H9 (cell line): ENCODE measurements at regions not wholly inside any gene's neighbourhood (a gene's known extent, or its start where the extent isn't known, plus 50 kb on each side); places are given as distances from the start of the nearest gene placed in this dataset.

Source experiments
- DNase-seq: peaks from one replicate; pipeline ENCODE4 v3.0.0-alpha.2; 2017
- H2AFZ ChIP-seq: one replicate; pipeline ENCODE4 v1.6.1; 2013; ENCODE audit warnings: mild to moderate bottlenecking, low read length, control low read depth, moderate library complexity
- H2AK5ac ChIP-seq: 2 replicates; pipeline ENCODE4 v1.6.1; 2013; ENCODE audit warnings: low read length, control low read depth, mixed read lengths; ENCODE audit not compliant: insufficient read length
- H2BK120ac ChIP-seq: one replicate; pipeline ENCODE4 v1.6.1; 2013; ENCODE audit warnings: low read depth, mild to moderate bottlenecking, low read length, control low read depth, inconsistent platforms; ENCODE audit not compliant: poor library complexity, severe bottlenecking
- H2BK12ac ChIP-seq: 2 replicates; pipeline ENCODE4 v1.6.1; 2013; ENCODE audit warnings: low read length, control low read depth, mixed read lengths, low read depth; ENCODE audit not compliant: insufficient read length
- H2BK15ac ChIP-seq: 2 replicates; pipeline ENCODE4 v1.6.1; 2013; ENCODE audit warnings: low read depth, low read length, control low read depth
- H2BK20ac ChIP-seq: one replicate; pipeline ENCODE4 v1.6.1; 2013; ENCODE audit warnings: low read depth, mild to moderate bottlenecking, low read length, control low read depth, inconsistent platforms; ENCODE audit not compliant: poor library complexity, severe bottlenecking
- H2BK5ac ChIP-seq: 2 replicates; pipeline ENCODE4 v1.6.1; 2013; ENCODE audit warnings: low read length, control low read depth, mixed read lengths; ENCODE audit not compliant: insufficient read length
- H3K14ac ChIP-seq: 2 replicates; pipeline ENCODE4 v1.6.1; 2013; ENCODE audit warnings: low read length, control low read depth; ENCODE audit not compliant: insufficient read depth
- H3K18ac ChIP-seq: 2 replicates; pipeline ENCODE4 v1.6.1; 2013; ENCODE audit warnings: low read depth, mild to moderate bottlenecking, mixed read lengths, low read length, control low read depth; ENCODE audit not compliant: insufficient read length
- H3K23ac ChIP-seq: 2 replicates; pipeline ENCODE4 v1.6.1; 2013; ENCODE audit warnings: low read length, control low read depth, mixed read lengths, low read depth; ENCODE audit not compliant: insufficient read length
- H3K23me2 ChIP-seq: 2 replicates; pipeline ENCODE4 v1.6.1; 2013; ENCODE audit warnings: low read depth, mild to moderate bottlenecking, mixed read lengths, low read length, control low read depth; ENCODE audit not compliant: insufficient read length, poor library complexity, severe bottlenecking
- H3K27ac ChIP-seq: 2 replicates; pipeline ENCODE4 v1.5.1; 2013; ENCODE audit warnings: low read length, control low read depth, mixed read lengths, low read depth; ENCODE audit not compliant: insufficient read length
- H3K27me3 ChIP-seq: 2 replicates; pipeline ENCODE4 v1.6.1; 2013; ENCODE audit warnings: low read length, control low read depth, inconsistent platforms; ENCODE audit not compliant: insufficient read depth
- H3K4ac ChIP-seq: 2 replicates; pipeline ENCODE4 v1.6.1; 2013; ENCODE audit warnings: low read depth, mild to moderate bottlenecking, control low read depth, inconsistent platforms, low read length, moderate library complexity
- H3K4me1 ChIP-seq: 2 replicates; pipeline ENCODE4 v1.6.1; 2013; ENCODE audit warnings: low read length, control low read depth, inconsistent platforms; ENCODE audit not compliant: insufficient read depth
- H3K4me2 ChIP-seq: 2 replicates; pipeline ENCODE4 v1.6.1; 2013; ENCODE audit warnings: low read length, control low read depth, mixed read lengths; ENCODE audit not compliant: insufficient read length, insufficient read depth
- H3K56ac ChIP-seq: 2 replicates; pipeline ENCODE4 v1.6.1; 2013; ENCODE audit warnings: low read depth, mild to moderate bottlenecking, mixed read lengths, low read length, control low read depth; ENCODE audit not compliant: insufficient read length
- H3K79me1 ChIP-seq: 2 replicates; pipeline ENCODE4 v1.6.1; 2013; ENCODE audit warnings: low read depth, mild to moderate bottlenecking, moderate library complexity, low read length, control low read depth, inconsistent platforms; ENCODE audit not compliant: insufficient read depth, poor library complexity, severe bottlenecking
- H3K79me2 ChIP-seq: 2 replicates; pipeline ENCODE4 v1.6.1; 2013; ENCODE audit warnings: low read length, control low read depth, inconsistent platforms; ENCODE audit not compliant: insufficient read depth
- H3K9ac ChIP-seq: 2 replicates; pipeline ENCODE4 v1.6.1; 2013; ENCODE audit warnings: low read length, control low read depth, mixed read lengths; ENCODE audit not compliant: insufficient read length; ENCODE audit errors: extremely low read depth
- H3K9me3 ChIP-seq: one replicate; pipeline ENCODE4 v1.6.1; 2013; ENCODE audit warnings: low read depth, low read length, inconsistent platforms; ENCODE audit not compliant: control insufficient read depth
- H3T11ph ChIP-seq: one replicate; pipeline ENCODE4 v1.6.1; 2013; ENCODE audit warnings: mild to moderate bottlenecking, low read length, control low read depth, inconsistent platforms
- H4K20me1 ChIP-seq: one replicate; pipeline ENCODE4 v1.6.1; 2013; ENCODE audit not compliant: control insufficient read depth, insufficient read length, insufficient read depth
- H4K5ac ChIP-seq: 2 replicates; pipeline ENCODE4 v1.6.1; 2013; ENCODE audit warnings: low read depth, mild to moderate bottlenecking, mixed read lengths, low read length, control low read depth; ENCODE audit not compliant: insufficient read length
- H4K8ac ChIP-seq: replicated peaks from 2 replicates; pipeline ENCODE4 v1.6.1; 2013; ENCODE audit warnings: low read length, control low read depth, mixed read lengths, low read depth; ENCODE audit not compliant: insufficient read length
- H4K91ac ChIP-seq: 2 replicates; pipeline ENCODE4 v1.6.1; 2013; ENCODE audit warnings: low read depth, mild to moderate bottlenecking, moderate library complexity, mixed read lengths, low read length, control low read depth; ENCODE audit not compliant: insufficient read length
- H3K27ac Mint-ChIP-seq, 3 experiments: 2 replicates in 2 of 3; 3 replicates in 1 of 3; pipeline ENCODE4 v1.8.0; 2020 to 2021; ENCODE audit warnings: mixed read lengths in 3 of 3, mild to moderate bottlenecking in 1 of 3, moderate library complexity in 1 of 3
- H3K27me3 Mint-ChIP-seq: 2 replicates; pipeline ENCODE4 v1.8.0; 2021; ENCODE audit warnings: low read depth, mild to moderate bottlenecking, moderate library complexity, mixed read lengths
- H3K36me3 Mint-ChIP-seq, 3 experiments: 2 replicates in 2 of 3; 3 replicates in 1 of 3; pipeline ENCODE4 v1.8.0; 2020 to 2021; ENCODE audit warnings: low read depth in 3 of 3, mixed read lengths in 3 of 3; ENCODE audit not compliant: insufficient read depth in 1 of 3
- H3K4me1 Mint-ChIP-seq, 2 experiments: 2 replicates each; pipeline ENCODE4 v1.8.0; 2020; ENCODE audit warnings: mixed read lengths in 2 of 2
- H3K4me3 Mint-ChIP-seq, 2 experiments: 2 replicates in 1 of 2; 3 replicates in 1 of 2; pipeline ENCODE4 v1.8.0; 2020 to 2021; ENCODE audit warnings: mild to moderate bottlenecking in 2 of 2, mixed read lengths in 2 of 2, moderate library complexity in 1 of 2
- H3K9me3 Mint-ChIP-seq, 2 experiments: 2 replicates in 1 of 2; 3 replicates in 1 of 2; pipeline ENCODE4 v1.8.0; 2020; ENCODE audit warnings: mild to moderate bottlenecking in 2 of 2, mixed read lengths in 2 of 2, moderate library complexity in 1 of 2
- CTCF ChIP-seq: fragments of 200-600 bp; sonication (generic); conservative IDR thresholded peaks from 3 replicates; pipeline ENCODE4 v1.8.0; 2021; ENCODE audit warnings: antibody characterized with exemption, mild to moderate bottlenecking
- WGBS: extraction: QIAGEN DNeasy Blood & Tissue Kit; methylation state at CpG from one replicate; pipeline ENCODE4 v1.1.7; 2013; ENCODE audit warnings: missing lambda C conversion rate, low lambda C conversion rate, mixed read lengths; ENCODE audit not compliant: insufficient read length; ENCODE audit errors: extremely low coverage; 5-methylcytosine and 5-hydroxymethylcytosine counted together

- H3K4me1 ChIP-seq: peaks cover 8% of the 10 kb centered on the region; the same call in 1 of the 2 replicates
- H2BK20ac ChIP-seq: no peak overlapping the region
- no peak overlapping the region for H4K8ac ChIP-seq
- H3K27me3 Mint-ChIP-seq: no peaks in the 10 kb centered on the region
- H3K23me2 ChIP-seq: no peaks in the 10 kb centered on the region
- H3K79me1 ChIP-seq: no peaks in the 10 kb centered on the region
- no peak overlapping the region for H3K18ac ChIP-seq
- no peaks in the 10 kb centered on the region for H4K20me1 ChIP-seq
- H2BK5ac ChIP-seq: no peak overlapping the region
- TF ChIP-seq CTCF: no peak
- H2BK120ac ChIP-seq: no peak overlapping the region
- no peak overlapping the region for H3K27ac Mint-ChIP-seq
- H3K36me3 Mint-ChIP-seq: no peaks in the 10 kb centered on the region
- no CpG with 5 or more reads among the region's 2 CpGs for WGBS
- no peaks in the 10 kb centered on the region for H3K9me3 Mint-ChIP-seq
- no peak overlapping the region for H3K23ac ChIP-seq
- H3K27ac ChIP-seq: no peak overlapping the region
- H2BK12ac ChIP-seq: no peak overlapping the region
- no peak overlapping the region for H2BK15ac ChIP-seq
- no peaks in the 10 kb centered on the region for H3K79me2 ChIP-seq
- no peak overlapping the region for H3K4me2 ChIP-seq
- H2AK5ac ChIP-seq: no peak overlapping the region
- no peak overlapping the region for H3K56ac ChIP-seq
- H4K91ac ChIP-seq: no peak overlapping the region
- H3K14ac ChIP-seq: no peak overlapping the region
- H2AFZ ChIP-seq: no peak overlapping the region
- H4K5ac ChIP-seq: no peak overlapping the region
- no peak overlapping the region for H3K4me3 Mint-ChIP-seq
- H3T11ph ChIP-seq: no peak overlapping the region
- H3K9me3 ChIP-seq: no peaks in the 10 kb centered on the region
- DNase-seq: no peak
- H3K4ac ChIP-seq: no peak overlapping the region
- H3K27me3 ChIP-seq: no peaks in the 10 kb centered on the region
- H3K9ac ChIP-seq: no peak overlapping the region
- peaks cover 35 to 38% of the 10 kb centered on the region in 2 experiments for H3K4me1 Mint-ChIP-seq
These were observed 85.7 kb downstream of the SOX2 start for GRCh38 chr3:181797431-181797830.
